Glomerular visceral epithelial cell (primary cell): ENCODE measurements at regions not wholly inside any gene's neighbourhood (a gene's known extent, or its start where the extent isn't known, plus 50 kb on each side); places are given as distances from the start of the nearest gene placed in this dataset.
"Not testable (repeated sequence)": the region's sequence is repeated elsewhere in the genome, so short reads cannot be mapped to it uniquely, and the experiment has no call there.

ENCODE experiments used
- DNase-seq: peaks from one replicate; pipeline ENCODE4 v3.0.0-alpha.2; 2016; ENCODE audit errors: extremely low spot score

- not testable (repeated sequence) for DNase-seq
Measured at GRCh38 chr2:111529022-111529421, 355.0 kb downstream of the ANAPC1 start.

- not testable (repeated sequence) for DNase-seq
Measured at GRCh38 chr2:111530239-111530965, 353.6 kb downstream of the ANAPC1 start.

GRCh38 chr2:111532682-111533556 lies 351.1 kb downstream of the ANAPC1 start:
- DNase-seq: not testable (repeated sequence)

GRCh38 chr2:111533557-111534247 lies 350.3 kb downstream of the ANAPC1 start:
- DNase-seq: not testable (repeated sequence)

GRCh38 chr2:111534910-111535352 lies 349.1 kb downstream of the ANAPC1 start:
- peak; percentile 24 for DNase-seq

- peak; percentile 23 for DNase-seq
Measured at GRCh38 chr2:111535404-111535803, 348.6 kb downstream of the ANAPC1 start.

GRCh38 chr2:111537078-111537655 lies 346.8 kb downstream of the ANAPC1 start:
- no peak for DNase-seq

- DNase-seq: not testable (repeated sequence)
Measured at GRCh38 chr2:111539991-111540390, 344.0 kb downstream of the ANAPC1 start.

- DNase-seq: peak; percentile 45
Measured at GRCh38 chr2:111542120-111542774, 341.7 kb downstream of the ANAPC1 start.

GRCh38 chr2:111544006-111544405 lies 340.0 kb downstream of the ANAPC1 start:
- not testable (repeated sequence) for DNase-seq

- not testable (repeated sequence) for DNase-seq
Measured at GRCh38 chr2:111545723-111546431, 338.1 kb downstream of the ANAPC1 start.

- not testable (repeated sequence) for DNase-seq
Measured at GRCh38 chr2:111546578-111546977, 337.4 kb downstream of the ANAPC1 start.

- DNase-seq: not testable (repeated sequence)
Measured at GRCh38 chr2:111549174-111549573, 334.8 kb downstream of the ANAPC1 start.

- DNase-seq: not testable (repeated sequence)
Measured at GRCh38 chr2:111551428-111551827, 332.6 kb downstream of the ANAPC1 start.

- DNase-seq: not testable (repeated sequence)
Measured at GRCh38 chr2:111552625-111553024, 331.4 kb downstream of the ANAPC1 start.

GRCh38 chr2:111559301-111559700 lies 324.7 kb downstream of the ANAPC1 start:
- DNase-seq: not testable (repeated sequence)

- not testable (repeated sequence) for DNase-seq
Measured at GRCh38 chr2:111559814-111560213, 324.2 kb downstream of the ANAPC1 start.

- DNase-seq: peak; percentile 7
Measured at GRCh38 chr2:111566068-111566467, 317.9 kb downstream of the ANAPC1 start.

GRCh38 chr2:111567233-111567632 lies 316.8 kb downstream of the ANAPC1 start:
- peak; percentile 70 for DNase-seq
